Heart left ventricle (tissue), 13 donors: ENCODE measurements at regions not wholly inside any gene's neighbourhood (a gene's known extent, or its start where the extent isn't known, plus 50 kb on each side); places are given as distances from the start of the nearest gene placed in this dataset.

Experiments
- POLR2A ChIP-seq, 2 donors: fragments of 450-650 bp; IDR thresholded peaks; one replicate each; pipeline ENCODE4 v1.6.1; 2017; ENCODE audit warnings: antibody characterized with exemption in 2 of 2, mild to moderate bottlenecking in 2 of 2, moderate library complexity in 2 of 2
- TF ChIP-seq, protein P1 (sequence below), 12 donors: fragments of 200-600 bp; sonication (generic) in 4 of 12; IDR thresholded peaks; one replicate each; pipeline versions ENCODE4 v1.5.0 to v1.8.0; 2018 to 2022; ENCODE audit warnings: antibody characterized with exemption in 12 of 12, mild to moderate bottlenecking in 5 of 12
- donor health status: ischemic (EF 13 %, LVEDD 7.1; RV severe dilation, severe dysfunction).
- donor health status: DM: no; HTN: yes; CAD: no.
- donor health status: DM: no; HTN: no; CAD: no.
- donor health status: ischemic (EF 25% LVEDD 6.9; RV normal size, moderate dysfunction).
- donor health status: ischemic (EF 25% LVEDD 5.7; RV mildly dilated, moderate dysfunction).
- donor health status: ischemic (EF 35%, LVEDD 5.7; RV mildly dilated, moderate dysfunction).
- donor health status: nonischemic (EF 11% LVEDD 7.7; RV severe dilation, severe dysfunction).
- donor health status: DM: yes; HTN: yes; CAD: no.
- donor health status: PGD.
- donor health status: ischemic (EF 29% LVEDD 5.4; RV normal size, mild dysfunction).
- donor health status: nonischemic (EF 23%, LVEDD 6.1; RV moderate dilation, normal function).

DNA sequence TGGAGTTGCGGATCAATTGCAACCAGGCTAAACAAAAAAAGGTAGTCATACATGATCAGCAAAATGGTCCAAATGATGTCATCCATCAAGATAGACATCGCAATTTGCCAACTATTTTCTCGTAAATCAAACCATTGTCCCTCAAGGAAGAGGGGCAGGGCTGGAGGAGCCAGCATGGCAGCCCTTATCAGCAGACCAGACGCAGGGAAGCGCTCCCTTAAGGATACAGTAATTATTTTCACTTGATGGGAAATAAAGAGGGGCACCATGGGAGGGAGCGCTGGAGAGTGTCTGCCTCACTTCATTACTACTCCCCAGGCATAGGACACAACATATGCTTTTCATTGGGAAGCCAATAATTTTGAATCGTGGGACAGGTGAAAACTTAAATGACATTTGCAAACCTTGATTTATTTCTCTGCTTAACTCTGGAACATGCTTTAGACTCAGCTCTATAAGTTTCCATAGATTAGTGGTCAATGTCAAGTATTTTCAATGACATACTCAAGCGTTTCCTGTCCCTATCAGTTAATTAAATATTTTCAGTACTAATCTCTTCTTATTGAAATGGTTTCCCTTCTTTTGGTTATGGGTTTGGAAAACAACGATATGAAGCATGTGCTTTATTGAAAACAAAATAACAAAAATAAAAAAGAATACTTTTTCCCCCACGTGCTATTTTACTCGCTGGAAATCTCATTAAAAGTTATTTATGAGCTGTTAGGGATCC lies 202.4 kb upstream of the HABP2 start:
- TF ChIP-seq, protein P1, sequence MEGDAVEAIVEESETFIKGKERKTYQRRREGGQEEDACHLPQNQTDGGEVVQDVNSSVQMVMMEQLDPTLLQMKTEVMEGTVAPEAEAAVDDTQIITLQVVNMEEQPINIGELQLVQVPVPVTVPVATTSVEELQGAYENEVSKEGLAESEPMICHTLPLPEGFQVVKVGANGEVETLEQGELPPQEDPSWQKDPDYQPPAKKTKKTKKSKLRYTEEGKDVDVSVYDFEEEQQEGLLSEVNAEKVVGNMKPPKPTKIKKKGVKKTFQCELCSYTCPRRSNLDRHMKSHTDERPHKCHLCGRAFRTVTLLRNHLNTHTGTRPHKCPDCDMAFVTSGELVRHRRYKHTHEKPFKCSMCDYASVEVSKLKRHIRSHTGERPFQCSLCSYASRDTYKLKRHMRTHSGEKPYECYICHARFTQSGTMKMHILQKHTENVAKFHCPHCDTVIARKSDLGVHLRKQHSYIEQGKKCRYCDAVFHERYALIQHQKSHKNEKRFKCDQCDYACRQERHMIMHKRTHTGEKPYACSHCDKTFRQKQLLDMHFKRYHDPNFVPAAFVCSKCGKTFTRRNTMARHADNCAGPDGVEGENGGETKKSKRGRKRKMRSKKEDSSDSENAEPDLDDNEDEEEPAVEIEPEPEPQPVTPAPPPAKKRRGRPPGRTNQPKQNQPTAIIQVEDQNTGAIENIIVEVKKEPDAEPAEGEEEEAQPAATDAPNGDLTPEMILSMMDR (IDR thresholded peaks at IDR 0.05): no peak
- no peak for TF ChIP-seq POLR2A (IDR thresholded peaks at IDR 0.05)
